ENCODE measurements at regions not wholly inside any gene's neighbourhood (a gene's known extent, or its start where the extent isn't known, plus 50 kb on each side); places are given as distances from the start of the nearest gene placed in this dataset.

DNA sequence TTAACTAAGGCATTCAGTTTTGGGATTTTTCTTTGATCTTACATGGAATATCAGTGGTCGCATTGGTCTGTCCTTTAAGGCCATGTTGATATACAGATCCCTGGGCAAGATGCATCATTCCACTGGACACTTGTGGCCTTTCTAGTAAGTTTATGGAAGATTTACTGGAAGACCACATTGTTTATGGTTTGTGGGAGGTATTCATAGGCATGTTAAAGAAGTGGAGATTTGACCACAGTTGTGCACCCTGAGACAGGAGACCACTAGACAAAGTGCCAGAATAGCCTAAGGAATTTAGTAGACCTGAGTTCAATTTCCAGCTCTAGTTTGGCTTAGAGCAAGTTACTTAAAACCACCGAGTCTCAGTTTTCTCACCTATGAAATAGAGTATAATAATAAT is 383.1 kb upstream of the PAPPA start:
- TF ChIP-seq, protein P1, sequence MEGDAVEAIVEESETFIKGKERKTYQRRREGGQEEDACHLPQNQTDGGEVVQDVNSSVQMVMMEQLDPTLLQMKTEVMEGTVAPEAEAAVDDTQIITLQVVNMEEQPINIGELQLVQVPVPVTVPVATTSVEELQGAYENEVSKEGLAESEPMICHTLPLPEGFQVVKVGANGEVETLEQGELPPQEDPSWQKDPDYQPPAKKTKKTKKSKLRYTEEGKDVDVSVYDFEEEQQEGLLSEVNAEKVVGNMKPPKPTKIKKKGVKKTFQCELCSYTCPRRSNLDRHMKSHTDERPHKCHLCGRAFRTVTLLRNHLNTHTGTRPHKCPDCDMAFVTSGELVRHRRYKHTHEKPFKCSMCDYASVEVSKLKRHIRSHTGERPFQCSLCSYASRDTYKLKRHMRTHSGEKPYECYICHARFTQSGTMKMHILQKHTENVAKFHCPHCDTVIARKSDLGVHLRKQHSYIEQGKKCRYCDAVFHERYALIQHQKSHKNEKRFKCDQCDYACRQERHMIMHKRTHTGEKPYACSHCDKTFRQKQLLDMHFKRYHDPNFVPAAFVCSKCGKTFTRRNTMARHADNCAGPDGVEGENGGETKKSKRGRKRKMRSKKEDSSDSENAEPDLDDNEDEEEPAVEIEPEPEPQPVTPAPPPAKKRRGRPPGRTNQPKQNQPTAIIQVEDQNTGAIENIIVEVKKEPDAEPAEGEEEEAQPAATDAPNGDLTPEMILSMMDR (optimal IDR thresholded peaks at IDR 0.05 in 1 of 3, IDR thresholded peaks at IDR 0.05 in 1 of 3, conservative IDR thresholded peaks at IDR 0.05 in 1 of 3; ENCODE audit: extremely low read depth in 1 of 3, insufficient read depth in 2 of 3, low read length in 3 of 3), result no peak
- no peak for TF ChIP-seq EZH2 (IDR thresholded peaks at IDR 0.05; ENCODE audit: low read length)
